HEK293T (cell line): ENCODE measurements at regions not wholly inside any gene's neighbourhood (a gene's known extent, or its start where the extent isn't known, plus 50 kb on each side); places are given as distances from the start of the nearest gene placed in this dataset.

Source experiments
- ARNT ChIP-seq: fragments of 450-650 bp; IDR thresholded peaks from 2 replicates; pipeline ENCODE4 v1.6.1; 2017; ENCODE audit warnings: mild to moderate bottlenecking
- BHLHE40 ChIP-seq: fragments of 450-650 bp; IDR thresholded peaks from 2 replicates; pipeline ENCODE4 v1.6.1; 2016; ENCODE audit warnings: mild to moderate bottlenecking, moderate library complexity, borderline replicate concordance
- ELF4 ChIP-seq: fragments of 450-650 bp; IDR thresholded peaks from 2 replicates; pipeline ENCODE4 v1.6.1; 2017; ENCODE audit warnings: antibody characterized with exemption
- FOXA1 ChIP-seq: fragments of 450-650 bp; IDR thresholded peaks from 2 replicates; pipeline ENCODE4 v1.6.1; 2016; ENCODE audit warnings: mild to moderate bottlenecking
- FOXK2 ChIP-seq: fragments of 450-650 bp; IDR thresholded peaks from 2 replicates; pipeline ENCODE4 v1.6.1; 2016; ENCODE audit warnings: mild to moderate bottlenecking
- FOXM1 ChIP-seq: fragments of 450-650 bp; IDR thresholded peaks from 2 replicates; pipeline ENCODE4 v1.6.1; 2017; ENCODE audit warnings: mild to moderate bottlenecking, borderline replicate concordance
- L3MBTL2 ChIP-seq: fragments of 450-650 bp; conservative IDR thresholded peaks from 2 replicates; pipeline ENCODE4 v1.6.1; 2016; ENCODE audit warnings: mild to moderate bottlenecking
- SP1 ChIP-seq: fragments of 450-650 bp; IDR thresholded peaks from 2 replicates; pipeline ENCODE4 v1.6.1; 2017
- SUZ12 ChIP-seq: fragments of 450-650 bp; IDR thresholded peaks from 2 replicates; pipeline ENCODE4 v1.6.1; 2016; ENCODE audit warnings: mild to moderate bottlenecking
- ZNF384 ChIP-seq: fragments of 450-650 bp; IDR thresholded peaks from 2 replicates; pipeline ENCODE4 v1.6.1; 2016

DNA sequence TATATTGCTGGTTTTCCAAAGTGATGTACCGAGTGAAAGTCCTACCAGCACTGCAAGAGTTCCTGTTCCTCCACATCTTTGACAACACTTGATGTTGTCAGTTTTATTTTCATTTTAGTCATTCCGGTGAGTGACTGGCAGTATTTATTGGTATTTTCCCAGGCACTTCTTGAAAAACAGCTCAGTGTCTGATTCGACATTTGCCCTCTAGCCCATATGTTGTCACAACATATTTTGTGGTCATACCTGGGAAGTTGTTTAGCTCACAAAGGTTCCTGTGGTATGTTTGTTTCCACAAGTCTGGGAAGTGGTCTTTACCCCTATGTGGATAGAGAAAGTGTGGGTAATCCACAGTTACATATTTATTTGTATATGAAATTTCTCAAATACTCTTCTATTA, 463.6 kb downstream of the HAPSTR1 start:
- TF ChIP-seq SUZ12: no peak
- no peak for TF ChIP-seq FOXM1
- no peak for TF ChIP-seq ZNF384
- TF ChIP-seq FOXA1: no peak
- no peak for TF ChIP-seq ARNT
- TF ChIP-seq L3MBTL2: no peak
- TF ChIP-seq ELF4: no peak
- no peak for TF ChIP-seq FOXK2
- no peak for TF ChIP-seq SP1
- no peak for TF ChIP-seq BHLHE40
